Endothelial cell of umbilical vein (primary cell): ENCODE measurements at regions not wholly inside any gene's neighbourhood (a gene's known extent, or its start where the extent isn't known, plus 50 kb on each side); places are given as distances from the start of the nearest gene placed in this dataset.

Experiments
- BruUV-seq: library from RNA; stranded (reverse); fragments of 400-500 nt; replicated peaks from 2 replicates; lab custom pipeline; 2021; lab: Mats Ljungman, UMichigan
- CTCF ChIA-PET: fragments of 300-600, 350-600 bp; sonication (Branson Sonifier 250); formaldehyde crosslinking; loops from one replicate; lab custom pipeline; 2021; ENCODE audit warnings: antibody characterized with exemption, inconsistent platforms; lab: Charles Lee
- POLR2A ChIA-PET: fragments of 300-600, 350-600 bp; sonication (Branson Sonifier 250); formaldehyde crosslinking; loops from one replicate; lab custom pipeline; 2021; ENCODE audit warnings: antibody characterized with exemption, inconsistent platforms; lab: Charles Lee
- DNase-seq: peaks from one replicate; pipeline ENCODE4 v3.0.0-alpha.2; 2011; ENCODE audit warnings: low read depth, low spot score
- FAIRE-seq: peaks from 2 replicates; lab custom pipeline; 2011; peaks lifted over from hg19 to GRCh38; lab: Jason Lieb, UNC
- H2AFZ ChIP-seq: 2 replicates; pipeline ENCODE4 v1.6.0; 2012; ENCODE audit warnings: low read depth, low read length, control low read depth, inconsistent platforms
- H3K27ac ChIP-seq: 2 replicates; pipeline ENCODE4 v1.5.1; 2011; ENCODE audit warnings: low read depth, mild to moderate bottlenecking, control low read depth, low read length, moderate library complexity; ENCODE audit not compliant: insufficient read depth
- H3K27me3 ChIP-seq, 2 experiments: 2 replicates each; pipeline versions ENCODE4 v1.6.0 to v1.6.1; 2011; ENCODE audit warnings: low read length in 2 of 2, mixed read lengths in 1 of 2; ENCODE audit not compliant: control insufficient read depth in 2 of 2, insufficient read depth in 2 of 2
- H3K36me3 ChIP-seq, 2 experiments: 2 replicates in 1 of 2; 3 replicates in 1 of 2; pipeline ENCODE4 v1.5.1; 2011; ENCODE audit warnings: low read length in 2 of 2, mild to moderate bottlenecking in 1 of 2, moderate library complexity in 1 of 2; ENCODE audit not compliant: control insufficient read depth in 2 of 2, insufficient read depth in 2 of 2; ENCODE audit errors: extremely low read depth in 1 of 2
- H3K4me1 ChIP-seq: 3 replicates; pipeline ENCODE4 v1.5.1; 2011; ENCODE audit warnings: mild to moderate bottlenecking, low read length; ENCODE audit not compliant: control insufficient read depth, insufficient read depth; ENCODE audit errors: extremely low read depth
- H3K4me2 ChIP-seq: 2 replicates; pipeline ENCODE4 v1.6.1; 2011; ENCODE audit warnings: low read length, control low read depth, mixed read lengths; ENCODE audit not compliant: insufficient read depth
- H3K4me3 ChIP-seq, 3 experiments: fragments of 200-600 bp in 1 of 3; sonication (generic), shearing (Covaris generic) in 1 of 3; replicated peaks in 1 of 3; 2 replicates each; pipeline ENCODE4 v1.5.1; 2011 to 2016; ENCODE audit warnings: control low read depth in 3 of 3, low read length in 3 of 3, mild to moderate bottlenecking in 2 of 3, inconsistent platforms in 1 of 3, low read depth in 1 of 3, moderate library complexity in 1 of 3; ENCODE audit not compliant: insufficient read depth in 1 of 3
- H3K79me2 ChIP-seq: 2 replicates; pipeline ENCODE4 v1.6.0; 2012; ENCODE audit warnings: low read length, inconsistent platforms; ENCODE audit not compliant: control insufficient read depth, insufficient read depth
- H3K9ac ChIP-seq: replicated peaks from 2 replicates; pipeline ENCODE3; 2011; ENCODE audit warnings: low read length, control low read depth; ENCODE audit not compliant: insufficient read depth; ENCODE audit errors: extremely low read depth
- H3K9me1 ChIP-seq: replicated peaks from 3 replicates; pipeline ENCODE4 v1.6.0; 2011; ENCODE audit warnings: mild to moderate bottlenecking, low read length; ENCODE audit not compliant: control insufficient read depth, insufficient read depth; ENCODE audit errors: extremely low read depth
- H3K9me3 ChIP-seq: replicated peaks from 2 replicates; pipeline ENCODE4 v1.5.1; 2012; ENCODE audit warnings: low read length, inconsistent platforms; ENCODE audit not compliant: control insufficient read depth, insufficient read depth
- H4K20me1 ChIP-seq: replicated peaks from 2 replicates; pipeline ENCODE3; 2011; ENCODE audit warnings: mild to moderate bottlenecking, low read length; ENCODE audit not compliant: control insufficient read depth, insufficient read depth; ENCODE audit errors: extremely low read depth
- CTCF ChIP-seq, 2 donors: IDR thresholded peaks; 1 replicate in 1 of 2; 2 replicates in 1 of 2; pipeline ENCODE4 v1.5.1; 2011; ENCODE audit warnings: low read length in 2 of 2, mild to moderate bottlenecking in 2 of 2, moderate library complexity in 2 of 2, control low read depth in 1 of 2, inconsistent platforms in 1 of 2, low read depth in 1 of 2; ENCODE audit not compliant: insufficient read depth in 1 of 2; ENCODE audit errors: extremely low read depth in 1 of 2
- EZH2 ChIP-seq: IDR thresholded peaks from 2 replicates; pipeline ENCODE4 v1.6.1; 2012; ENCODE audit warnings: borderline replicate concordance, low read depth, mild to moderate bottlenecking, moderate library complexity, low read length, inconsistent platforms; ENCODE audit not compliant: severe bottlenecking
- FOS ChIP-seq: IDR thresholded peaks from 2 replicates; pipeline ENCODE4 v1.6.1; 2011; ENCODE audit warnings: mild to moderate bottlenecking, low read length, moderate library complexity, borderline replicate concordance; ENCODE audit not compliant: insufficient read depth
- GATA2 ChIP-seq: IDR thresholded peaks from 2 replicates; pipeline ENCODE4 v1.7.0; 2011; ENCODE audit warnings: low read depth, mild to moderate bottlenecking, moderate library complexity, mixed read lengths, low read length; ENCODE audit not compliant: insufficient read length, insufficient read depth
- JUN ChIP-seq: IDR thresholded peaks from 2 replicates; pipeline ENCODE4 v1.6.1; 2011; ENCODE audit warnings: borderline replicate concordance, low read depth; ENCODE audit not compliant: insufficient read length, insufficient read depth
- MAX ChIP-seq: IDR thresholded peaks from 2 replicates; pipeline ENCODE4 v1.6.1; 2011; ENCODE audit not compliant: insufficient read depth, insufficient read length
- MYC ChIP-seq: IDR thresholded peaks from one replicate; pipeline ENCODE4 v1.6.1; 2011; ENCODE audit warnings: mild to moderate bottlenecking, low read depth, low read length
- POLR2A ChIP-seq: IDR thresholded peaks from 2 replicates; pipeline ENCODE4 v1.6.1; 2012; ENCODE audit warnings: low read depth, mild to moderate bottlenecking, control low read depth, low read length
- POLR2AphosphoS5 ChIP-seq: IDR thresholded peaks from 2 replicates; pipeline ENCODE4 v1.6.1; 2012; ENCODE audit warnings: low read depth, mild to moderate bottlenecking, control low read depth, low read length, moderate library complexity; ENCODE audit not compliant: insufficient read depth
- dilution Hi-C: fragments of 300-500 bp; cut with MboI; formaldehyde crosslinking; loops from one replicate; pipeline ENCODE4 v1.15.0; 2019; ENCODE audit warnings: low sequenced_read_pairs; ENCODE audit not compliant: extremely low pct_ligation_motif_present
- intact Hi-C: fragments of 100-400 bp; cut with micrococcal nuclease; formaldehyde crosslinking; loops from one replicate; pipeline ENCODE4 v1.10.0; 2022

GRCh38 chr3:147758771-147759170, 349.6 kb downstream of the ZIC1 start:
- no peak overlapping the region for H3K27ac ChIP-seq
- dilution Hi-C loops = no loop called here

More at GRCh38 chr3:147758771-147759170, 349.6 kb downstream of the ZIC1 start:
- Histone ChIP-seq H3K9me3 (no peaks in the 10 kb centered on the region), H3K4me3 (no peak overlapping the region), H3K4me2 (no peak overlapping the region), H4K20me1 (no peaks in the 10 kb centered on the region), H3K36me3 (no peaks in the 10 kb centered on the region), H2AFZ (no peak overlapping the region), H3K9ac (no peak overlapping the region), H3K27me3 (no peaks in the 10 kb centered on the region), H3K9me1 (no peaks in the 10 kb centered on the region), H3K79me2 (no peaks in the 10 kb centered on the region), H3K4me1 (no peaks in the 10 kb centered on the region)
- no peak for TF ChIP-seq GATA2
- TF ChIP-seq FOS = no peak
- no peak for TF ChIP-seq MYC
- no peak for TF ChIP-seq MAX
- no peak for TF ChIP-seq POLR2A
- TF ChIP-seq EZH2 = no peak
- no peak for TF ChIP-seq JUN
- TF ChIP-seq CTCF (IDR thresholded peaks at IDR 0.05; ENCODE audit: extremely low read depth in 1 of 2, insufficient read depth in 1 of 2, low read depth in 1 of 2, low read length in 2 of 2) = no peak
- no peak for TF ChIP-seq POLR2AphosphoS5
- CTCF ChIA-PET = no interaction called here
- POLR2A ChIA-PET = no interaction called here
- no peak for FAIRE-seq
- no peak for DNase-seq
- intact Hi-C loops = no loop called here
- no TSS peak for BruUV-seq
